KMS-11 (cell line): ENCODE measurements at regions not wholly inside any gene's neighbourhood (a gene's known extent, or its start where the extent isn't known, plus 50 kb on each side); places are given as distances from the start of the nearest gene placed in this dataset.
"Not testable (repeated sequence)": the region's sequence is repeated elsewhere in the genome, so short reads cannot be mapped to it uniquely, and the experiment has no call there.

Experiments
- H2AFZ ChIP-seq: fragments of 200-600 bp; sonication (generic); 2 replicates; pipeline ENCODE4 v1.6.1; 2016; ENCODE audit warnings: antibody characterized with exemption, mixed run types, low read depth
- H3K27ac ChIP-seq: fragments of 200-600 bp; sonication (generic); 2 replicates; pipeline ENCODE4 v1.6.1; 2016; ENCODE audit warnings: mild to moderate bottlenecking, mixed run types
- H3K27me3 ChIP-seq: fragments of 200-600 bp; sonication (generic); 2 replicates; pipeline ENCODE4 v1.6.1; 2017; ENCODE audit warnings: mild to moderate bottlenecking, low read depth, mixed run types, moderate library complexity; ENCODE audit not compliant: insufficient read depth
- H3K36me3 ChIP-seq: fragments of 200-600 bp; sonication (generic); 2 replicates; pipeline ENCODE4 v1.6.1; 2017; ENCODE audit warnings: mild to moderate bottlenecking, mixed run types; ENCODE audit not compliant: insufficient read depth
- H3K4me1 ChIP-seq: fragments of 200-600 bp; sonication (generic); 2 replicates; pipeline ENCODE4 v1.6.1; 2016; ENCODE audit warnings: mild to moderate bottlenecking, low read depth, mixed run types; ENCODE audit not compliant: poor library complexity, severe bottlenecking
- H3K4me2 ChIP-seq: fragments of 200-600 bp; sonication (generic); 2 replicates; pipeline ENCODE4 v1.7.0; 2016; ENCODE audit warnings: mild to moderate bottlenecking, mixed run types
- H3K4me3 ChIP-seq: fragments of 200-600 bp; sonication (generic); IDR thresholded peaks from 2 replicates; pipeline ENCODE4 v1.6.1; 2017; ENCODE audit warnings: low read depth, low read length, mixed read lengths; ENCODE audit not compliant: insufficient read depth
- H3K79me2 ChIP-seq: fragments of 200-600 bp; sonication (generic); 2 replicates; pipeline ENCODE4 v1.6.1; 2016; ENCODE audit warnings: low read depth, mixed run types; ENCODE audit not compliant: insufficient read depth
- H3K9ac ChIP-seq: fragments of 200-600 bp; sonication (generic); 2 replicates; pipeline ENCODE4 v1.6.1; 2016; ENCODE audit warnings: mild to moderate bottlenecking, mixed run types
- H4K20me1 ChIP-seq: fragments of 200-600 bp; sonication (generic); 2 replicates; pipeline ENCODE4 v1.6.1; 2016; ENCODE audit warnings: mild to moderate bottlenecking, mixed run types; ENCODE audit not compliant: insufficient read depth
- TF ChIP-seq, protein P1 (sequence below): fragments of 200-600 bp; sonication (generic); conservative IDR thresholded peaks from 2 replicates; pipeline ENCODE4 v1.6.1; 2017; ENCODE audit warnings: low read depth, mild to moderate bottlenecking, antibody characterized with exemption, low read length, moderate library complexity, mixed read lengths

DNA sequence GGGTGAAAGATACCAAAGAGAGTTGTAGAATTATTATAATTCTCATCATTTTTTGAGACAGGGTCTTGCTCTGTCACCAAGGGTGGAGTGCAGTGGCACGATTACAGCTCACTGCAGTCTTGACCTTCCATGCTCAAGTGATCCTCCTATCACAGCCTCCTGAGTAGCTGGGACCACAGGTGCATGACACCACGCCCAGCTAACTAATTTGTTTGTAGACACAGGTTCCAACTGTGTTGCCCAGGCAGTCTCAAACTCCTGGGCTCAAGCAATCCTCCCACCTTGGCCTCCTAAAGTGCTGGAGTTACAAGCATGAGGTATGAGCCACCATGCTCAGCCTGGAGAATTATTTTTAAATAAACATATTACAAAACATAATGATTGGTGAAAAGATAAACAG is 92.8 kb upstream of the MSH6 start:
- no peak overlapping the region for H3K9ac ChIP-seq
- H2AFZ ChIP-seq, result no peak overlapping the region
- no peaks in the 10 kb centered on the region for H3K4me1 ChIP-seq
- H3K27ac ChIP-seq, result no peak overlapping the region
- no peak overlapping the region for H3K4me2 ChIP-seq
- no peaks in the 10 kb centered on the region for H3K27me3 ChIP-seq
- H4K20me1 ChIP-seq, result no peaks in the 10 kb centered on the region
- no peaks in the 10 kb centered on the region for H3K36me3 ChIP-seq
- no peak overlapping the region for H3K4me3 ChIP-seq
- TF ChIP-seq, protein P1, sequence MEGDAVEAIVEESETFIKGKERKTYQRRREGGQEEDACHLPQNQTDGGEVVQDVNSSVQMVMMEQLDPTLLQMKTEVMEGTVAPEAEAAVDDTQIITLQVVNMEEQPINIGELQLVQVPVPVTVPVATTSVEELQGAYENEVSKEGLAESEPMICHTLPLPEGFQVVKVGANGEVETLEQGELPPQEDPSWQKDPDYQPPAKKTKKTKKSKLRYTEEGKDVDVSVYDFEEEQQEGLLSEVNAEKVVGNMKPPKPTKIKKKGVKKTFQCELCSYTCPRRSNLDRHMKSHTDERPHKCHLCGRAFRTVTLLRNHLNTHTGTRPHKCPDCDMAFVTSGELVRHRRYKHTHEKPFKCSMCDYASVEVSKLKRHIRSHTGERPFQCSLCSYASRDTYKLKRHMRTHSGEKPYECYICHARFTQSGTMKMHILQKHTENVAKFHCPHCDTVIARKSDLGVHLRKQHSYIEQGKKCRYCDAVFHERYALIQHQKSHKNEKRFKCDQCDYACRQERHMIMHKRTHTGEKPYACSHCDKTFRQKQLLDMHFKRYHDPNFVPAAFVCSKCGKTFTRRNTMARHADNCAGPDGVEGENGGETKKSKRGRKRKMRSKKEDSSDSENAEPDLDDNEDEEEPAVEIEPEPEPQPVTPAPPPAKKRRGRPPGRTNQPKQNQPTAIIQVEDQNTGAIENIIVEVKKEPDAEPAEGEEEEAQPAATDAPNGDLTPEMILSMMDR, result no peak
- no peaks in the 10 kb centered on the region for H3K79me2 ChIP-seq

DNA sequence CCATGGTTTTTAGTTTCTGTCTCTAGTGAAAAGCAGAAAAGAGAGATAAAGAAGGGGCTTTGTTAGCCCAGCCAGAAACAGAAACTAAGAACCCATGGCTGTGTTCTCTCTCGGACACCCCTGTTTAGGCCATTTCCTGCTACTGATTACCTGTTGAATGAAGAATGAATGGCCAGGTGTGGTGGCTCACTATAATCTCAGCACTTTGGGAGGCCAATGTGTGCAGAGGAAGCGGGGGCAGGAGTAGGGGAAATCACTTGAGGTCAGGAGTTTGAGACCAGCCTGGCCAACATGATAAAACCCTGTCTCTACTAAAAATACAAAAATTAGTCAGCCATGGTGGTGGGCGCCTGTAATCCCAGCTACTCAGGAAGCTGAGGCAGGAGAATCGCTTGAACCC is 93.8 kb upstream of the MSH6 start:
- not testable (repeated sequence) for H3K27ac ChIP-seq, H3K4me2 ChIP-seq, H3K9ac ChIP-seq

DNA sequence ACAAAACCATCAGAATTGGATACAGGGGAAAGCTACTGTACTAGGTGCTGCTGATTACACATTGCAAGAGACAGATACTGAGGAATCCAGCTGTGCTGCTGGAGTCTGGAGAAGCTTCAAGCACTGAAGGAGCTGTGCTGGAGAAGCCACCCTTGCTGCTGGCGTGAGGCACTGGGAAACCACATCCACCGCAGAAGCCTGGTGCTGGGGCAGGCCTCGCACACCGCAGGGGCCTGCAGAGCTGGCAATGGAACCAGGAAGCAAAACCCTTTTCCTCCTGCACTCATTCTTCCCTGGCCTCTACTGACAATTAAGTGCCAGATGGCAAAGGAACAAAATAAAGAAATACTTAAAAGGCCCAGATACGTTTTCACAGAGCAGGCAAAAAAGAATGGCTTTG is 94.4 kb upstream of the MSH6 start:
- Histone ChIP-seq H4K20me1 (no peaks in the 10 kb centered on the region), H2AFZ (no peak overlapping the region), H3K4me1 (no peaks in the 10 kb centered on the region), H3K4me2 (no peak overlapping the region), H3K36me3 (no peaks in the 10 kb centered on the region), H3K4me3 (no peak overlapping the region), H3K27me3 (no peaks in the 10 kb centered on the region), H3K27ac (no peak overlapping the region), H3K9ac (no peak overlapping the region), H3K79me2 (no peaks in the 10 kb centered on the region)
- TF ChIP-seq, protein P1, result no peak

More for the DNA sequence above, 93.8 kb upstream of the MSH6 start:
- not testable (repeated sequence) for H3K4me1 ChIP-seq, H3K79me2 ChIP-seq, H3K36me3 ChIP-seq, H3K27me3 ChIP-seq, H3K4me3 ChIP-seq, H4K20me1 ChIP-seq, H2AFZ ChIP-seq

DNA sequence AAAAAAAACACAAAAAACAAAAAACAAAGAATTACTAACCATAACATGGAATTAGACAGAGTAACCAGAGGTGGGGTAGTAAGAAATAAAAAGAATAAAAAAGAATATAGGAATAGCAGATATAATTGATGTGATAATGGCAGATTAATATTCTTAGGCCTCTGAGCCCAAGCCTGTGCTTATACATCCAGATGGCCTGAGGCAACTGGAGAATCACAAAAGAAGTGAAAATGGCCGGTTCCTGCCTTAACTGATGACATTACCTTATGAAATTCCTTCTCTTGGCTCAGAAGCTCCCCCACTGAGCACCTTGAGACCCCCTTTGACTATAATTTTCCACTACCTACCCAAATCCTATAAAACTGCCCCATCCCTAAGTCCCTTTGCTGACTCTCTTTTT is 95.1 kb upstream of the MSH6 start:
- Histone ChIP-seq H3K9ac (no peak overlapping the region), H3K27me3 (no peaks in the 10 kb centered on the region), H3K4me3 (no peak overlapping the region), H4K20me1 (no peaks in the 10 kb centered on the region), H3K27ac (no peak overlapping the region), H3K4me1 (no peaks in the 10 kb centered on the region), H2AFZ (no peak overlapping the region), H3K4me2 (no peak overlapping the region), H3K36me3 (no peaks in the 10 kb centered on the region), H3K79me2 (no peaks in the 10 kb centered on the region)
- TF ChIP-seq, protein P1, result no peak

DNA sequence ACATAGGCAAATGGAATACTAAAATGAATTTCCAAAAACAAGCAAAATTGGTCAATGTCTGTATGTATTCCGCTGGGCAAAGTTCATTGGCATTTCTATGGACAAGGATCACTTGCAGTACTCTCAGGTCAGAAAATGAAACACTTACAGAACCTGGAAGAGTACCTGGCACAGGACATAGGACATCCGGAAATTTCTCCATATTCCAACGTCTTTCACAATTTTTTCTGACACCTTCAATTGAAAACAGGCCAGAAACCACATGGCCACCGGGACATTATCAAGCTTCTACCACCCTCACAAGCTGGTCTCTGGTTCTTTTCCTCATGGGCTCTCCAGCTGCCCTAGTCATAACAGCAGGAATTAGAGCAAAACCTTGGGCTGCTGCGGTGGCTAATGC is 96.9 kb upstream of the MSH6 start:
- H4K20me1 ChIP-seq, result no peaks in the 10 kb centered on the region
- no peak overlapping the region for H3K4me2 ChIP-seq
- no peak overlapping the region for H3K4me3 ChIP-seq
- H3K27ac ChIP-seq, result no peak overlapping the region
- TF ChIP-seq, protein P1, result no peak
- no peaks in the 10 kb centered on the region for H3K79me2 ChIP-seq
- no peaks in the 10 kb centered on the region for H3K4me1 ChIP-seq
- no peak overlapping the region for H3K9ac ChIP-seq
- H3K27me3 ChIP-seq, result no peaks in the 10 kb centered on the region
- no peaks in the 10 kb centered on the region for H3K36me3 ChIP-seq
- no peak overlapping the region for H2AFZ ChIP-seq
